Fibroblast of villous mesenchyme (primary cell): ENCODE measurements at regions not wholly inside any gene's neighbourhood (a gene's known extent, or its start where the extent isn't known, plus 50 kb on each side); places are given as distances from the start of the nearest gene placed in this dataset.

Experiments used
- DNase-seq: peaks from one replicate; pipeline ENCODE4 v3.0.0-alpha.2; 2010; ENCODE audit warnings: low read depth
- H3K4me3 ChIP-seq: 2 replicates; pipeline ENCODE4 v1.5.1; 2011; ENCODE audit warnings: low read depth, mild to moderate bottlenecking, low read length
- CTCF ChIP-seq: IDR thresholded peaks from 2 replicates; pipeline ENCODE4 v1.5.1; 2012; ENCODE audit warnings: low read depth, mild to moderate bottlenecking, low read length; ENCODE audit not compliant: insufficient read depth

GRCh38 chr13:103547914-103548313 is 481.7 kb upstream of the SLC10A2 start:
- DNase-seq: no peak
- no peak for TF ChIP-seq CTCF
- H3K4me3 ChIP-seq: no peak overlapping the region

DNA sequence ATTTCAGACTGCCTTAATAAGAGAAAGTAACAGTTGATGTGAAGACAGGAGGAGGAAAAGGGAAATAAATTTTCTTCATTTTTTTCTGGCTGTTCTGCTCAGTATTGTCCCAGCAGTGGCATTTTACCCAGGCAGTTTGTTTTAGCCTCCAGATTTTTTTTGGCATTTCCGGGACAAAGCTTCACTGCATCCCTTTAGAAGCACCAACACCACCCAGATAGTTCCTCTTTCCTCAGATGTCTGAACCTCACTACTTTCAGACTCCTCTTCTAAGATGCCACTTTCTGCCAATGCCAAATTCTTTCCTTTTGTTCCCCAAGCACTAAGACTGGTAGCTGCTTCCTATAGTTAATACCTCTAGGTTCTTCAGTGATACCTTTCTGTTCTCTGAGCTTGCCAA is 480.1 kb upstream of the SLC10A2 start:
- TF ChIP-seq CTCF: no peak
- no peak for DNase-seq
- H3K4me3 ChIP-seq: no peak overlapping the region

GRCh38 chr13:103542648-103543047 is 476.4 kb upstream of the SLC10A2 start:
- no peak overlapping the region for H3K4me3 ChIP-seq

GRCh38 chr13:103540382-103540765 is 474.2 kb upstream of the SLC10A2 start:
- no peak overlapping the region for H3K4me3 ChIP-seq
- no peak for TF ChIP-seq CTCF
- no peak for DNase-seq

More at GRCh38 chr13:103542648-103543047, 476.4 kb upstream of the SLC10A2 start:
- DNase-seq: no peak
- no peak for TF ChIP-seq CTCF

GRCh38 chr13:103539721-103540381 is 473.6 kb upstream of the SLC10A2 start:
- H3K4me3 ChIP-seq: no peak overlapping the region
- DNase-seq: no peak
- no peak for TF ChIP-seq CTCF

DNA sequence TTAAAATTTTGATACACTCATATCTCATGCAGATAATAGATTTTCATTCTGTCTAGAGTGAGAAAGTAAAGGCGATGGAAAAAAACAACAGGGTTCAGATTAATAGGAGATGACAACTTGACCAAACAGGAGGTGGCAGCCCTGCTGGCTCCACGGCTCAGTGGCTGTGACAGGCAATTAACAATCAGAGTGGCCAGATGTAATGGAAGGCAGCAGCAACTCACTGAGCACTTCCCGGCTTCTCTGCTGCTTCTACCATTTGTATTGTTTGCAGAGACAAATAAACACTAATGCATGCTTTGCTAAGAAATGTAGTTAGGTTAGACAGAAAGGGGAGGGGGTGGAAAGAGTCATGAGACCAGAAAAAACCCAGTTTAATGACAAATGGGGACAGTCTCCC is 473.0 kb upstream of the SLC10A2 start:
- no peak for TF ChIP-seq CTCF
- no peak for DNase-seq
- no peak overlapping the region for H3K4me3 ChIP-seq

DNA sequence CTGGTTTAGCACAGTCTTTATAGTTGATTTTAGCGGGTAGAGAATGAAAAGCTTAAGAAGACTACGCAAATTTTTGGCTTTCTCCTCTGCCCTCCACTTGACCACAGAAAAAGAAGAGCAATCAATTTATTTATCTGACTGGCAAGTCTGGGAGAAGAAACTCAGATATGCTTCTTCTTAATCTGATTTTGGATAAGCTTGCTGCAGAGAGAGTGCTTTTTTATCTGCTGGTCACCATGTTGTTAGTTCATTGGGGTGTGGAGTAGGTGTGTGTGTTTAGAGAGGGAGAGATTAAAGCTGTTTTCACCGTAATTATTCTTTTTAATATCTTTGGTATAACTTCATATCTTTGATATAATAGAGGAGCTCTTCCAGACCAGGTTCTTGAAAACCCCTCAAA is 471.4 kb upstream of the SLC10A2 start:
- H3K4me3 ChIP-seq: no peak overlapping the region
- no peak for TF ChIP-seq CTCF
- DNase-seq: no peak
